NCI-H146 (cell line): ENCODE measurements at regions not wholly inside any gene's neighbourhood (a gene's known extent, or its start where the extent isn't known, plus 50 kb on each side); places are given as distances from the start of the nearest gene placed in this dataset.

Experiments
- DNase-seq: peaks from one replicate; lab custom pipeline; 2025; lab: John Stamatoyannopoulos, UW

- no peak for DNase-seq
Measured at GRCh38 chr5:3362606-3362910, 233.1 kb upstream of the IRX1 start.

GRCh38 chr5:3361811-3362605 lies 233.6 kb upstream of the IRX1 start:
- no peak for DNase-seq

GRCh38 chr5:3359642-3360041 lies 236.0 kb upstream of the IRX1 start:
- DNase-seq = no peak

GRCh38 chr5:3357291-3357690 lies 238.3 kb upstream of the IRX1 start:
- DNase-seq = no peak

GRCh38 chr5:3356016-3356415 lies 239.6 kb upstream of the IRX1 start:
- DNase-seq = no peak

GRCh38 chr5:3355126-3355525 lies 240.5 kb upstream of the IRX1 start:
- no peak for DNase-seq

GRCh38 chr5:3354606-3355005 lies 241.0 kb upstream of the IRX1 start:
- DNase-seq = no peak

- DNase-seq = no peak
Measured at GRCh38 chr5:3353561-3353960, 242.1 kb upstream of the IRX1 start.

GRCh38 chr5:3352711-3353110 lies 242.9 kb upstream of the IRX1 start:
- no peak for DNase-seq

GRCh38 chr5:3351581-3352442 lies 243.8 kb upstream of the IRX1 start:
- no peak for DNase-seq

GRCh38 chr5:3350781-3351180 lies 244.9 kb upstream of the IRX1 start:
- no peak for DNase-seq

- DNase-seq = no peak
Measured at GRCh38 chr5:3349704-3350565, 245.7 kb upstream of the IRX1 start.

GRCh38 chr5:3348576-3349535 lies 246.8 kb upstream of the IRX1 start:
- DNase-seq = no peak

GRCh38 chr5:3347741-3348140 lies 247.9 kb upstream of the IRX1 start:
- no peak for DNase-seq

- no peak for DNase-seq
Measured at GRCh38 chr5:3346111-3346820, 249.4 kb upstream of the IRX1 start.

GRCh38 chr5:3345195-3345594 lies 250.4 kb upstream of the IRX1 start:
- no peak for DNase-seq

- DNase-seq = no peak
Measured at GRCh38 chr5:3344671-3345070, 251.0 kb upstream of the IRX1 start.

GRCh38 chr5:3343911-3344310 lies 251.7 kb upstream of the IRX1 start:
- DNase-seq = no peak

GRCh38 chr5:3343211-3343610 lies 252.4 kb upstream of the IRX1 start:
- DNase-seq = no peak

- no peak for DNase-seq
Measured at GRCh38 chr5:3342271-3343100, 253.1 kb upstream of the IRX1 start.
